SK-N-MC (cell line): ENCODE measurements at regions not wholly inside any gene's neighbourhood (a gene's known extent, or its start where the extent isn't known, plus 50 kb on each side); places are given as distances from the start of the nearest gene placed in this dataset.

Experiments
- DNase-seq: peaks from one replicate; pipeline ENCODE4 v3.0.0-alpha.2; 2011; ENCODE audit warnings: low read depth, low spot score
- H3K27ac ChIP-seq: fragments of 200-600 bp; sonication (generic); 2 replicates; pipeline ENCODE4 v1.5.1; 2016; ENCODE audit warnings: mixed run types
- H3K36me3 ChIP-seq: fragments of 200-600 bp; sonication (generic); 2 replicates; pipeline ENCODE4 v1.6.1; 2017; ENCODE audit warnings: antibody characterized with exemption, low read length, mixed read lengths; ENCODE audit not compliant: insufficient read depth
- H3K4me3 ChIP-seq: fragments of 200-600 bp; sonication (generic); 2 replicates; pipeline ENCODE4 v1.5.1; 2016
- H3K9ac ChIP-seq: fragments of 200-600 bp; sonication (generic); 2 replicates; pipeline ENCODE4 v1.8.0; 2017; ENCODE audit warnings: mixed run types, mixed read lengths; ENCODE audit not compliant: insufficient read length
- H3K9me3 ChIP-seq: fragments of 200-600 bp; sonication (generic); 2 replicates; pipeline ENCODE4 v1.6.1; 2017; ENCODE audit warnings: low read depth, mild to moderate bottlenecking, antibody characterized with exemption, low read length, moderate library complexity, mixed read lengths
- EZH2 ChIP-seq: fragments of 200-600 bp; sonication (generic); IDR thresholded peaks from one replicate; pipeline ENCODE4 v1.6.1; 2017; ENCODE audit warnings: antibody characterized with exemption
- FOXP2 ChIP-seq: optimal IDR thresholded peaks from 2 replicates; pipeline ENCODE3; 2011; ENCODE audit warnings: mild to moderate bottlenecking, moderate library complexity; ENCODE audit not compliant: insufficient read depth; ENCODE audit errors: extremely low read length, control extremely low read depth
- POLR2AphosphoS5 ChIP-seq: IDR thresholded peaks from 2 replicates; pipeline ENCODE4 v1.6.1; 2012; ENCODE audit warnings: mild to moderate bottlenecking, low read depth, low read length, borderline replicate concordance

- no peak for DNase-seq
- no peaks in the 10 kb centered on the region for H3K36me3 ChIP-seq
- no peaks in the 10 kb centered on the region for H3K9me3 ChIP-seq
Measured at GRCh38 chr22:26883393-26883792, 226.0 kb downstream of the MIAT start.

GRCh38 chr22:26884921-26885320 lies 227.5 kb downstream of the MIAT start:
- TF ChIP-seq FOXP2 (no peak), EZH2 (no peak), POLR2AphosphoS5 (no peak)
- DNase-seq: no peak

More at GRCh38 chr22:26883393-26883792, 226.0 kb downstream of the MIAT start:
- Histone ChIP-seq H3K27ac (no peak overlapping the region), H3K4me3 (no peak overlapping the region), H3K9ac (no peak overlapping the region)
- no peak for TF ChIP-seq FOXP2
- TF ChIP-seq POLR2AphosphoS5: no peak
- no peak for TF ChIP-seq EZH2

GRCh38 chr22:26885441-26886261 lies 228.3 kb downstream of the MIAT start:
- H3K36me3 ChIP-seq: no peaks in the 10 kb centered on the region
- TF ChIP-seq POLR2AphosphoS5: no peak
- TF ChIP-seq FOXP2: no peak
- TF ChIP-seq EZH2: no peak
- no peak overlapping the region for H3K9ac ChIP-seq
- no peak for DNase-seq
- no peak overlapping the region for H3K27ac ChIP-seq
- no peaks in the 10 kb centered on the region for H3K9me3 ChIP-seq
- no peak overlapping the region for H3K4me3 ChIP-seq

More at GRCh38 chr22:26884921-26885320, 227.5 kb downstream of the MIAT start:
- Histone ChIP-seq H3K4me3 (no peak overlapping the region), H3K36me3 (no peaks in the 10 kb centered on the region), H3K27ac (no peak overlapping the region), H3K9ac (no peak overlapping the region), H3K9me3 (no peaks in the 10 kb centered on the region)

- H3K9me3 ChIP-seq: no peaks in the 10 kb centered on the region
- no peaks in the 10 kb centered on the region for H3K36me3 ChIP-seq
- H3K27ac ChIP-seq: peak overlapping the region; percentile 47
- no peak for TF ChIP-seq EZH2
- TF ChIP-seq POLR2AphosphoS5: no peak
- TF ChIP-seq FOXP2: no peak
- no peak for DNase-seq
- H3K9ac ChIP-seq: no peak overlapping the region
- 0 out of 2 replicates have a peak overlapping the region, but pooled peaks have one; percentile 23 for H3K4me3 ChIP-seq
Measured at GRCh38 chr22:26887456-26887855, 230.1 kb downstream of the MIAT start.

- Histone ChIP-seq H3K9ac (no peak overlapping the region), H3K4me3 (0 out of 2 replicates have a peak overlapping the region, but pooled peaks have one; percentile 23), H3K9me3 (no peaks in the 10 kb centered on the region), H3K27ac (peak overlapping the region; percentile 47), H3K36me3 (no peaks in the 10 kb centered on the region)
- no peak for DNase-seq
- no peak for TF ChIP-seq FOXP2
- TF ChIP-seq POLR2AphosphoS5: no peak
- no peak for TF ChIP-seq EZH2
Measured at GRCh38 chr22:26887916-26888315, 230.5 kb downstream of the MIAT start.

GRCh38 chr22:26888887-26889286 lies 231.5 kb downstream of the MIAT start:
- H3K36me3 ChIP-seq: no peaks in the 10 kb centered on the region
- H3K27ac ChIP-seq: no peak overlapping the region
- DNase-seq: no peak
- no peaks in the 10 kb centered on the region for H3K9me3 ChIP-seq
- H3K4me3 ChIP-seq: no peak overlapping the region
- no peak overlapping the region for H3K9ac ChIP-seq
- TF ChIP-seq POLR2AphosphoS5: no peak
- TF ChIP-seq FOXP2: no peak
- TF ChIP-seq EZH2: no peak

- no peak overlapping the region for H3K9ac ChIP-seq
- no peak overlapping the region for H3K27ac ChIP-seq
- H3K36me3 ChIP-seq: no peaks in the 10 kb centered on the region
- no peak for DNase-seq
- no peaks in the 10 kb centered on the region for H3K9me3 ChIP-seq
- TF ChIP-seq EZH2: no peak
- no peak overlapping the region for H3K4me3 ChIP-seq
Measured at GRCh38 chr22:26889802-26890201, 232.4 kb downstream of the MIAT start.

- no peak overlapping the region for H3K27ac ChIP-seq
- no peak overlapping the region for H3K4me3 ChIP-seq
- H3K9me3 ChIP-seq: no peaks in the 10 kb centered on the region
- TF ChIP-seq POLR2AphosphoS5 (no peak), FOXP2 (no peak), EZH2 (no peak)
- no peak for DNase-seq
- no peak overlapping the region for H3K9ac ChIP-seq
- H3K36me3 ChIP-seq: no peaks in the 10 kb centered on the region
Measured at GRCh38 chr22:26890870-26891269, 233.5 kb downstream of the MIAT start.

GRCh38 chr22:26891429-26891828 lies 234.0 kb downstream of the MIAT start:
- no peak overlapping the region for H3K9ac ChIP-seq
- H3K9me3 ChIP-seq: no peaks in the 10 kb centered on the region
- no peak overlapping the region for H3K4me3 ChIP-seq
- TF ChIP-seq FOXP2 (no peak), POLR2AphosphoS5 (no peak), EZH2 (no peak)
- no peak overlapping the region for H3K27ac ChIP-seq
- no peaks in the 10 kb centered on the region for H3K36me3 ChIP-seq
- no peak for DNase-seq
